HUES48 (cell line): ENCODE measurements at regions not wholly inside any gene's neighbourhood (a gene's known extent, or its start where the extent isn't known, plus 50 kb on each side); places are given as distances from the start of the nearest gene placed in this dataset.
"Not testable (repeated sequence)": the region's sequence is repeated elsewhere in the genome, so short reads cannot be mapped to it uniquely, and the experiment has no call there.

ENCODE experiments used
- H3K27ac ChIP-seq: one replicate; pipeline ENCODE4 v1.7.0; 2013; ENCODE audit warnings: low read depth, low read length, inconsistent platforms
- H3K27me3 ChIP-seq: 2 replicates; pipeline ENCODE4 v1.6.1; 2013; ENCODE audit warnings: mild to moderate bottlenecking, low read length; ENCODE audit not compliant: control insufficient read depth, insufficient read depth
- H3K36me3 ChIP-seq: 2 replicates; pipeline ENCODE4 v1.6.1; 2013; ENCODE audit warnings: low read length; ENCODE audit not compliant: control insufficient read depth, insufficient read depth
- H3K4me1 ChIP-seq: 2 replicates; pipeline ENCODE4 v1.6.1; 2013; ENCODE audit warnings: mild to moderate bottlenecking, low read length; ENCODE audit not compliant: control insufficient read depth, insufficient read depth
- H3K4me3 ChIP-seq: 2 replicates; pipeline ENCODE4 v1.5.1; 2013; ENCODE audit warnings: mild to moderate bottlenecking, low read depth, low read length
- H3K9ac ChIP-seq: 2 replicates; pipeline ENCODE4 v1.6.1; 2013; ENCODE audit warnings: mild to moderate bottlenecking, low read depth, low read length, moderate library complexity
- H3K9me3 ChIP-seq: 2 replicates; pipeline ENCODE4 v1.6.1; 2013; ENCODE audit warnings: low read length; ENCODE audit not compliant: control insufficient read depth, insufficient read depth

GRCh38 chr4:60443796-60444195 is 756.3 kb upstream of the ADGRL3 start:
- H3K4me1 ChIP-seq: no peaks in the 10 kb centered on the region
- H3K9me3 ChIP-seq: no peaks in the 10 kb centered on the region
- H3K9ac ChIP-seq: no peak overlapping the region
- no peak overlapping the region for H3K27ac ChIP-seq
- H3K27me3 ChIP-seq: no peaks in the 10 kb centered on the region
- H3K4me3 ChIP-seq: no peak overlapping the region
- H3K36me3 ChIP-seq: no peaks in the 10 kb centered on the region

DNA sequence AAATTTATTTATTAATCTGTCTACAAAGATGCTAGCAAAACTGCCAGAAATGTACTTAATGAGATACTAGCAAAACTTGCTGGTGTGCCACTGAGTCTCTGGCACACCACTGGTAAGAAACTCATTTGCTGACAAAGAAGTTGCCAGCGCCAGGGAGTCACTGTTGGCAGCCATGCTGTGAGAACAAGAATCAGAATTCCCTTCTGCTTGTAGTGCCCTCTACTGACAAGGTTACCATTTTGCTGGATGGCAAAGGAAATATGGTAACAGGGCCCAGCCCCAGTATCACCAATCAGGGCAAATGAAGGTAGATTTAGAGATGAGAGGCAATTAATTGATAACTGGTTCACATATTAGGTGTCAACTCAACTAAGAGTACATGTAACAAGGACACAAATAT is 750.1 kb upstream of the ADGRL3 start:
- no peaks in the 10 kb centered on the region for H3K27me3 ChIP-seq
- no peaks in the 10 kb centered on the region for H3K4me1 ChIP-seq
- H3K36me3 ChIP-seq: no peaks in the 10 kb centered on the region
- H3K4me3 ChIP-seq: no peak overlapping the region
- no peaks in the 10 kb centered on the region for H3K9me3 ChIP-seq
- no peak overlapping the region for H3K9ac ChIP-seq
- no peak overlapping the region for H3K27ac ChIP-seq

DNA sequence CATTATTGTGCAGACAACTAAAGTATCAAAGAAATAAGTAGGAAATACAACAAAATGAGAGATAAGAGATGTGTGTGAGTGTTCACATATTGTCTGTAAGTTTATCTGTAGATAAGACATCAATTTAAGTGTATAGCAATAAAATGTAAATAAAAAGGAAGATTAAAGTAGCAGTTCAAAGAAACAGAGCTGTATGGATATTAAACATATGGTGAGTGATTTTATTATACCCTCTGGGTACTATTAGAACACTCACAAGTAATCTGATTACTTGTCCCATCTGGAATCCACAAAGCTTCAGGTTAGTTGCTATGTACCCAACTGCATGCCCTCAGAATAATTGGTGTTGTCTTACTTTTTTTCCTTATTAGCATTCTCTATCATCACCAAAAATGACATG is 747.9 kb upstream of the ADGRL3 start:
- Histone ChIP-seq H3K4me3 (no peak overlapping the region), H3K9me3 (no peaks in the 10 kb centered on the region), H3K27ac (no peak overlapping the region), H3K4me1 (no peaks in the 10 kb centered on the region), H3K9ac (no peak overlapping the region), H3K36me3 (no peaks in the 10 kb centered on the region), H3K27me3 (no peaks in the 10 kb centered on the region)

GRCh38 chr4:60455380-60455779 is 744.7 kb upstream of the ADGRL3 start:
- Histone ChIP-seq H3K9ac (no peak overlapping the region), H3K9me3 (no peaks in the 10 kb centered on the region), H3K27ac (no peak overlapping the region), H3K4me3 (no peak overlapping the region), H3K36me3 (no peaks in the 10 kb centered on the region), H3K4me1 (no peaks in the 10 kb centered on the region), H3K27me3 (no peaks in the 10 kb centered on the region)

DNA sequence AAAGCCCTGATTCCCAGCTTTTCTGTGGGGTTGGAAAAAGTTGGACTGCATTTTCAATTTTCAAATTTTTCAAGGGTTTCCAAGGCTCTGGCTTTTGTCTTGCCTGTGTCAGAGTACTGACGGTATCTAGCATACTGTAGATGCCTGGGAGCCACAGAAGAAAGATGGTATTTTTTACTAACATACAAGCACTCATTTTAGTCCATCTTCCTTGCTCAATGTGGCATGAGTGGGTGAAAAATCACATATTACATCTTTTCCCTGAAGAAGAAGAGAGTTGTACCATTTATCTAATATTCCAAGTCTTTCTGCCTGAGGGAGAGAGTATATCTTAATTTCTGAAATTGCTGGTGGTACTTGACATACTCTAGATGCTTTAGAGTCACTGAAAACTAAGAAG is 738.6 kb upstream of the ADGRL3 start:
- Histone ChIP-seq H3K36me3 (no peaks in the 10 kb centered on the region), H3K9me3 (no peaks in the 10 kb centered on the region), H3K27me3 (no peaks in the 10 kb centered on the region), H3K9ac (no peak overlapping the region), H3K27ac (no peak overlapping the region), H3K4me1 (no peaks in the 10 kb centered on the region), H3K4me3 (no peak overlapping the region)

DNA sequence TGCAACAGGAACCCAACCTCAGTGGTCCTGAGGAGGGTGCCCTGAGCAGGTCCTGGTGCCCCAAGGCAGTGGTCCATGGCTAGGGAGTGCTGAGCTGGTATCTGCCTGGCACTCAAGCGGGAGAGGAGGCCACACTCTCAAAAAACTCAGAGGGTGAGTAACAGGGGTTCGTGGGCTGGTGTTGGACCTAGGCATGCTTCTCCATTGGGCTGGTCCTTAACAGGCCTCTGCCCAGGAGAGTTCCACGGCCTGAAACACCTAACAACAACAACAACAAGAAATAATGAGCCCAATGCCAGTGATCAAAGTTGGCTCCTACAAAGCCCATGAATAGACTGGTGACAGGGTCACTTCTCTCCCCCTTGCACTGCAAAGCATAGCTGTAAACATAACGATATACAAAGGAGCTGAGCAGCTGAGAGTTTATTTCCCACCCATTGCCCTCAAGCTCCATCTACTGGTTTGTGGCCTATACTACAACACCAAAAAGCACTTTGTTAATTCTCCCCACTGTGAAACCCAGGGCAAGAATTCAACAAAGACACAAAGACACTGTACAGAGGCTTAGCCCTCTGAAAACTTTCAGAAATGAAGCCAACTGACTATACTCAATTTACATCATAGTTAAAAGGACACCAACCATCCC is 736.1 kb upstream of the ADGRL3 start:
- Histone ChIP-seq H3K4me3 (no peak overlapping the region), H3K4me1 (no peaks in the 10 kb centered on the region), H3K9ac (no peak overlapping the region), H3K36me3 (no peaks in the 10 kb centered on the region), H3K27ac (no peak overlapping the region), H3K27me3 (no peaks in the 10 kb centered on the region), H3K9me3 (no peaks in the 10 kb centered on the region)

- H3K4me3 ChIP-seq: no peak overlapping the region
- H3K9me3 ChIP-seq: no peaks in the 10 kb centered on the region
Observed at GRCh38 chr4:60482921-60483351, 717.2 kb upstream of the ADGRL3 start.

GRCh38 chr4:60485276-60485675 is 714.9 kb upstream of the ADGRL3 start:
- H3K4me3 ChIP-seq: no peak overlapping the region
- no peak overlapping the region for H3K9ac ChIP-seq
- no peak overlapping the region for H3K27ac ChIP-seq
- no peaks in the 10 kb centered on the region for H3K27me3 ChIP-seq
- no peaks in the 10 kb centered on the region for H3K36me3 ChIP-seq
- H3K9me3 ChIP-seq: no peaks in the 10 kb centered on the region
- peaks cover 30% of the 10 kb centered on the region for H3K4me1 ChIP-seq

More at GRCh38 chr4:60482921-60483351, 717.2 kb upstream of the ADGRL3 start:
- Histone ChIP-seq H3K27ac (no peak overlapping the region), H3K36me3 (no peaks in the 10 kb centered on the region), H3K27me3 (no peaks in the 10 kb centered on the region), H3K9ac (no peak overlapping the region), H3K4me1 (peaks cover 30% of the 10 kb centered on the region)

GRCh38 chr4:60487118-60487761 is 712.9 kb upstream of the ADGRL3 start:
- H3K4me3 ChIP-seq, H3K27ac ChIP-seq, H3K9me3 ChIP-seq, H3K9ac ChIP-seq, H3K36me3 ChIP-seq, H3K27me3 ChIP-seq: not testable (repeated sequence)
- peaks cover 30% of the 10 kb centered on the region for H3K4me1 ChIP-seq

- no peaks in the 10 kb centered on the region for H3K27me3 ChIP-seq
- H3K4me1 ChIP-seq: peaks cover 17% of the 10 kb centered on the region
- no peak overlapping the region for H3K9ac ChIP-seq
- no peak overlapping the region for H3K4me3 ChIP-seq
- peak overlapping the region; percentile 71 for H3K27ac ChIP-seq
- H3K36me3 ChIP-seq: no peaks in the 10 kb centered on the region
- no peaks in the 10 kb centered on the region for H3K9me3 ChIP-seq
Observed at GRCh38 chr4:60500810-60501209, 699.3 kb upstream of the ADGRL3 start.

DNA sequence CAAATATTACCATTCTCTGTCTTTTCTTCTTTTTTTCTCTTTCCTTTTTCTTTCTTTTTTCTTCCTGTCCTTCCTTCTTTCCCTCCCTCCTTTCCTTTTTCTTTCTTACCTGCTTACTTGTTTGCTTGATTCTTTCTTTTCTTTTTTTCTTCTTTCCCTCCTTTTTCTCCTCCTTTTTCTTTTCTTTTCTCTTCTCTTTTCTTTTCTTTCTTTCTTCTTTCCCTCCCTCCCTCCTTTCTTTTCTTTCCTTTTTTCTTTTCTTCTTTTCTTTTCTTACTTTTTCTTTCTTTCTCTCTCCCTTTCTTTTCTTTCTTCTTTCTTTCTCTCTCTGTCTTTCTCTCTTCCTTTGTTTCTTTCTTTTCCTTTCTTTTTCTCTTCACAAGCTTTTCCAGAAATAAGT is 697.4 kb upstream of the ADGRL3 start:
- H3K4me3 ChIP-seq: no peak overlapping the region
- H3K9me3 ChIP-seq: no peaks in the 10 kb centered on the region
- no peaks in the 10 kb centered on the region for H3K27me3 ChIP-seq
- no peaks in the 10 kb centered on the region for H3K36me3 ChIP-seq
- H3K27ac ChIP-seq: no peak overlapping the region
- no peak overlapping the region for H3K9ac ChIP-seq
- H3K4me1 ChIP-seq: peaks cover 17% of the 10 kb centered on the region
